GM12864 (cell line): ENCODE measurements at regions not wholly inside any gene's neighbourhood (a gene's known extent, or its start where the extent isn't known, plus 50 kb on each side); places are given as distances from the start of the nearest gene placed in this dataset.

Experiments
- DNase-seq: peaks from one replicate; pipeline ENCODE4 v3.0.0-alpha.2; 2011; ENCODE audit warnings: low read depth
- H3K4me3 ChIP-seq: 2 replicates; pipeline ENCODE4 v1.5.1; 2011; ENCODE audit warnings: mild to moderate bottlenecking, low read depth, low read length, control low read depth
- TF ChIP-seq, protein P1 (sequence below): IDR thresholded peaks from 2 replicates; pipeline ENCODE4 v1.5.1; 2011; ENCODE audit warnings: low read depth, mild to moderate bottlenecking, moderate library complexity, low read length, control low read depth, inconsistent platforms; ENCODE audit errors: missing control alignments

DNA sequence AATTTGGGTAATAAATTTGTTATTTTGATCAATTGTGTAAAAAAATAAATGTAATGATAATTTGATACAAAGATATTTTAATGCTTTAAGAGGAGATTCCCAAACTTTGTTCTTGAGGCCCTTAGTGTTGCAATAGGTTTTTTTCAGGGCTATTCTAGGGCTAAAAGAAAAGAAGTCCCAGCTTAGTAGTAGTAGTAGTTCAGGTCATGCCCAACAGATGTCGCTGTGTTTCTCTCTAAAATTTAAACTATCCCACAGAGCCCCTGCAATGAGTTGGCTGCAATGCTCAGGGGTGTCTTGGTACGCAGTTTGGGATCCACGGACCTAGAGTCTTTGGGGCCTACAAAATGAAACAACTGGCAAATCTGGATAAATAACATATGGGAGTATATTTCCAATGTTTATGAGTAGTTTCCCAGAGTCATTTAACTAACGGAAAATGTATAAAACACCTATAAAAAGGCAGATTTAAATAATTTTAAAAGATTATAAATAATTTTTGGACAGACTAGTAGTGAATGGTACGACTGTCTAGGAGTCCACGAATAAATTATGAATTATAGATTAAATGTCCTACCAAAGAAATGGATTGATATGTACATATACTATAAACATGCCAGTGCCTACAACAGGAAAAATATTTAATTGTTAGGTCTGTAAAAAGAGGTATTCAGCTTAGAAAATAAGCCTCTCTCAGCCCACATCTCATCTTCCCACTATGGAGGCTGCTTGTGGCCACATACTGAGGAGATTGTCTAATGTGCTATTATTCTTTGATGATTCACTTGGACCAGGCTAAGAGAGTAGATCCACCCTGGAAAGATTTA is 228.5 kb upstream of the PMFBP1 start:
- DNase-seq = peak; percentile 24
- no peak overlapping the region for H3K4me3 ChIP-seq
- TF ChIP-seq, protein P1, sequence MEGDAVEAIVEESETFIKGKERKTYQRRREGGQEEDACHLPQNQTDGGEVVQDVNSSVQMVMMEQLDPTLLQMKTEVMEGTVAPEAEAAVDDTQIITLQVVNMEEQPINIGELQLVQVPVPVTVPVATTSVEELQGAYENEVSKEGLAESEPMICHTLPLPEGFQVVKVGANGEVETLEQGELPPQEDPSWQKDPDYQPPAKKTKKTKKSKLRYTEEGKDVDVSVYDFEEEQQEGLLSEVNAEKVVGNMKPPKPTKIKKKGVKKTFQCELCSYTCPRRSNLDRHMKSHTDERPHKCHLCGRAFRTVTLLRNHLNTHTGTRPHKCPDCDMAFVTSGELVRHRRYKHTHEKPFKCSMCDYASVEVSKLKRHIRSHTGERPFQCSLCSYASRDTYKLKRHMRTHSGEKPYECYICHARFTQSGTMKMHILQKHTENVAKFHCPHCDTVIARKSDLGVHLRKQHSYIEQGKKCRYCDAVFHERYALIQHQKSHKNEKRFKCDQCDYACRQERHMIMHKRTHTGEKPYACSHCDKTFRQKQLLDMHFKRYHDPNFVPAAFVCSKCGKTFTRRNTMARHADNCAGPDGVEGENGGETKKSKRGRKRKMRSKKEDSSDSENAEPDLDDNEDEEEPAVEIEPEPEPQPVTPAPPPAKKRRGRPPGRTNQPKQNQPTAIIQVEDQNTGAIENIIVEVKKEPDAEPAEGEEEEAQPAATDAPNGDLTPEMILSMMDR = peak; percentile 74

DNA sequence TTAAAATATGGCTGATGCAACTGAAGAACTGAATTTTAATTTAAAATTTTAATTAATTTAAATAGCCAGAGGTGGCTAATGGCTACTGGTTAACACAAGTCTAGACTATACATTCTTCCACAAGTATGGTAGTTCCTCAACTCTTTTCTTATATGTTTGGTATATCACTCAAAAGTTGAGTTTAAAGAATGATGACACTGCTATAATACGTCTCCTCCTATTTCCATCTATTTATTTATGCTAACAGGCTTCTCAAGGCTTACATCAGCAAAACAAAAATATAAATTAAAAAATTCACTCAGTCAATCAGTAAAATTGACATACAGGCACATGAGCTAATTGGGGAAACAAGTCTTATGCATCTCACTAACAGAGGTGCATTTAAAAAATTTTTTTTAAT is 227.9 kb upstream of the PMFBP1 start:
- DNase-seq = no peak
- TF ChIP-seq, protein P1 = no peak
- no peak overlapping the region for H3K4me3 ChIP-seq

DNA sequence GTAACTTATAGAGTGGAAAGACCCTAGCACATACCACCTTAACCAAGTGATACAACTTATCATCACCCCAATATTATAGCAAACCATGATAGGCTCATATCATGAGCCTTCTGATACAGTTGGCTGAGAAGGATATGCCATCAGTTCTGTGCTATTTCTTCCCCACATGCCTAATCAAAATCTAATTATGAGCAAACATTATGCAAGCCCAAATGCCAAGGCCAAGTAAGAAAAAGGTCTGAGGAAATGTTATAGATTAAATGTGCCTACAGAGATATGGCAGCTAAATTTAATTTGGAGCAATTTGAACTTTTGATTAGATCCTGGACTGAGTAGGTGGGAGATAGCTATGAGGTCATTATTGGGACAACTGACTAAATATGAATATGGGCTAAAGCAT is 225.9 kb upstream of the PMFBP1 start:
- DNase-seq = no peak
- no peak overlapping the region for H3K4me3 ChIP-seq
- TF ChIP-seq, protein P1 = no peak

DNA sequence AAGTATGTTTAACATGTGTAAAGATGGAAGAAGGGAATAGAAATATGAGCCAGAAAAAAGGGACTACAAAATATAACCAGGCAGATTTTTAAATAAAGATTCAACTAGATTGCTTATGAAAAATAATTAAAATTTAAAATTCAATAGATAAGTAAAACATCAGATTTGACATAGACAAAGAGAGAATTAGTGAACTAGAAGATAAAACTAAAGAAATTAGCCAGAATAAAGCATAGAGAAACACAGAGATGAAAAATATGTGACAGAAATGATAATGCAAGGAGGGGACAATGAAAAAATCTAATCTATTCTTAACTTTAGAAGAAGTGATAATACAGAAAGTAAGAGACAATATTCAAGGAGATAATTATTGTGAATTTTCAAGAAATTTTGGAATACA is 222.6 kb upstream of the PMFBP1 start:
- H3K4me3 ChIP-seq = no peak overlapping the region
- TF ChIP-seq, protein P1 = no peak
- no peak for DNase-seq

DNA sequence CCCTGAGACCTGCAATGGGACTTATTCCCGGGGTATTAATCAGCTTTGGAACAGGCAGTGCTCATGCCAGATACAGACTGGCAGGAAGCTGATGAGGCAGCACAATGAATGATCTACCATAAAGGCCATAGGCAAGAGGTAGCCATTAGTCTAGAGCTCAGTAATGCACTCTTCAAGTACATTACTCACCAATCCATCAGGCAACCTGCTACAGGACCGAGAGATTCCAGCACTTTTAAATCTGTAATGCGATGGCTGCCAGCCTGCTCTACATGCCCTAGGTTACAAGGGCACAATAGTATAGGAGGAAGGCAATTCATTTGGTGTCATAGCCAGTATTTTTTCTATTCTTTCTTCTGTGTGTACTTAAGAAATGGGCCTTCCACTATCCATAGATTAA is 217.8 kb upstream of the PMFBP1 start:
- no peak for DNase-seq
- H3K4me3 ChIP-seq = no peak overlapping the region
- TF ChIP-seq, protein P1 = no peak

DNA sequence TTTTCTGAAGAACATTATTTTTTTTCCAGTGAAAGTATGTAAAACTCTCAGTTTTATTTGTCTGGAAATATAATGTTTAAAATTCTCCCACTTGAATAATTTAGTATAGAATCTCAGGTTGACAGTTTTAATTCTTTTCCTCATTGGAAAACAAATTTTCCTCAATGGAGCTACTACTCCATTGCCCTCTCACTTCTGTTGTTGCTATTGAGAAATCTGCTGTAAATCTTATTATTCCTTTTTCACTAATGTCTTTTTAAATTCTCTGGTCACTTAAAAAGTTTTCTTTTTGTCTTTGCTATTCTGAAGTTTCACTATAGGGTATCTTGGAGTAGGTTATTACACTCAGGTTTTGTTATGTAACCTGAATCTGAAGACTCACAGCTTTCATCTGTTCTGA is 216.1 kb upstream of the PMFBP1 start:
- no peak for DNase-seq
- TF ChIP-seq, protein P1 = no peak
- H3K4me3 ChIP-seq = no peak overlapping the region

DNA sequence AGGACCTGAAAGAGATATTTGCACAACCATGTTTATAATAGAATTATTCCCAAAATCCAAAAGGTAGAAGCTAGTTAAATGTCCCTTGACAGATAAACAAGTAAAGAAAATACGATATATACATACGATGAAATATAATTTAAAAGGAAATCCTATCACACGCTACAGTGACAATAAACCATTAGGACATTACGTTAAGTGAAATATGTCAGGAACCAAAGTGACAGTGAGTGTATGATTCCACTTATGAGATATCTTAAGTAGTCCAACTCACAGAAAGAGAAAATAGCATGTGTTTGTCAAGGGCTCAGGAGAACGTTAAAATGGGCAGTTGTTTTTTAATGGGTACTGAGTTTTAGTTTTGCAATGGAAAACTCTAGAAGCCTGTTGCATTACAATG is 212.7 kb upstream of the PMFBP1 start:
- TF ChIP-seq, protein P1 = no peak
- H3K4me3 ChIP-seq = no peak overlapping the region
- DNase-seq = no peak
